Vagina (tissue), 2 donors: ENCODE measurements at regions not wholly inside any gene's neighbourhood (a gene's known extent, or its start where the extent isn't known, plus 50 kb on each side); places are given as distances from the start of the nearest gene placed in this dataset.
"Not testable (repeated sequence)": the region's sequence is repeated elsewhere in the genome, so short reads cannot be mapped to it uniquely, and the experiment has no call there.

ENCODE experiments used
- DNase-seq, 2 donors: peaks; one replicate each; pipeline ENCODE4 v3.0.0-alpha.2; 2017; ENCODE audit errors: extremely low spot score in 2 of 2
- H3K27ac ChIP-seq: fragments of 200-600 bp; sonication (generic); one replicate; pipeline ENCODE4 v1.5.1; 2019
- H3K27me3 ChIP-seq: fragments of 200-600 bp; sonication (generic); one replicate; pipeline ENCODE4 v1.5.1; 2019
- H3K36me3 ChIP-seq, 2 donors: fragments of 200-600 bp; sonication (generic); one replicate each; pipeline ENCODE4 v1.5.1; 2017 to 2019
- H3K4me1 ChIP-seq: fragments of 200-600 bp; sonication (generic); one replicate; pipeline ENCODE4 v1.5.1; 2019
- H3K4me3 ChIP-seq, 2 donors: fragments of 200-600 bp; sonication (generic); 1 replicate in 1 of 2; 2 replicates in 1 of 2; pipeline ENCODE4 v1.5.1; 2016 to 2019
- H3K9me3 ChIP-seq: fragments of 200-600 bp; sonication (generic); one replicate; pipeline ENCODE4 v1.5.1; 2019
- CTCF ChIP-seq, 3 experiments: fragments of 450-650 bp in 2 of 3; fragments of 200-600 bp in 1 of 3; sonication (generic) in 1 of 3; IDR thresholded peaks; one replicate each; pipeline ENCODE4 v1.5.1; 2017 to 2019; ENCODE audit warnings: antibody characterized with exemption in 3 of 3, mild to moderate bottlenecking in 2 of 3, moderate library complexity in 2 of 3
- POLR2A ChIP-seq, 2 donors: fragments of 450-650 bp; IDR thresholded peaks; one replicate each; pipeline ENCODE4 v1.6.1; 2017; ENCODE audit warnings: antibody characterized with exemption in 2 of 2, mild to moderate bottlenecking in 2 of 2, moderate library complexity in 2 of 2
- POLR2AphosphoS5 ChIP-seq, 2 donors: sonication (generic); formaldehyde crosslinking; IDR thresholded peaks; one replicate each; pipeline ENCODE4 v1.9.0; 2017; ENCODE audit warnings: antibody characterized with exemption in 2 of 2, mild to moderate bottlenecking in 2 of 2, low read depth in 1 of 2; ENCODE audit not compliant: insufficient read depth in 1 of 2
- intact Hi-C: fragments of 100-400 bp; cut with DNase I; formaldehyde crosslinking; loops from one replicate; pipeline ENCODE4 v1.15.1; 2023

DNA sequence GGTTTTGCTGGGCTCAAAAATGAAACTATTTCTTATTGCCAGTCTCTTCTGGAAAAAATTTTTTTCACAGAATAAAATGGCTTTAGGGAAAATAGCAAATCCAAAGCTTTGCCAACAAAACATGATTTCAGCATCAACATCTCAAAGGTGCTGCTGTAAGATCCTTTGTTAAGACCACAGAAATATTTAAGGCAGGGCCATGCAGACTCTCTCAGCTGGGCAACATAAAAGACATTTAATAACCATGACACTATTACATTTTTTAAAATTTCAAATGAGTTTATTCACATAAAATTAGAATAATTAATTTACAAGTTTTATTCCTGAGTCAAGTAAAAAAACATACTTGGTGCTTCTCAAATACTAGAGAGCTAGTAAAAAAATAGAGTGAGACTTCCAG, 527.1 kb upstream of the DPPA4 start:
- Histone ChIP-seq H3K27me3 (no peaks in the 10 kb centered on the region), H3K9me3 (no peaks in the 10 kb centered on the region), H3K4me3 (no peak overlapping the region), H3K4me1 (no peaks in the 10 kb centered on the region), H3K27ac (no peak overlapping the region), H3K36me3 (no peaks in the 10 kb centered on the region)
- TF ChIP-seq POLR2AphosphoS5 (IDR thresholded peaks at IDR 0.05; ENCODE audit: insufficient read depth in 1 of 2, low read depth in 1 of 2) (no peak), POLR2A (IDR thresholded peaks at IDR 0.05) (no peak), CTCF (IDR thresholded peaks at IDR 0.05) (no peak)
- no peak for DNase-seq
- intact Hi-C loops = no loop called here

- no peak overlapping the region for H3K27ac ChIP-seq
- no peak overlapping the region for H3K4me3 ChIP-seq
- intact Hi-C loops = no loop called here
- TF ChIP-seq CTCF (IDR thresholded peaks at IDR 0.05) (no peak), POLR2AphosphoS5 (IDR thresholded peaks at IDR 0.05; ENCODE audit: insufficient read depth in 1 of 2, low read depth in 1 of 2) (no peak)
- DNase-seq = no peak
- H3K27me3 ChIP-seq = no peaks in the 10 kb centered on the region
- no peaks in the 10 kb centered on the region for H3K4me1 ChIP-seq
- no peaks in the 10 kb centered on the region for H3K9me3 ChIP-seq
- H3K36me3 ChIP-seq = no peaks in the 10 kb centered on the region
These were observed 532.2 kb upstream of the DPPA4 start for GRCh38 chr3:109869586-109869985.

- no peaks in the 10 kb centered on the region for H3K27me3 ChIP-seq
- intact Hi-C loops = no loop called here
- DNase-seq = no peak
- no peak overlapping the region for H3K4me3 ChIP-seq
- H3K36me3 ChIP-seq = no peaks in the 10 kb centered on the region
- no peaks in the 10 kb centered on the region for H3K4me1 ChIP-seq
- no peaks in the 10 kb centered on the region for H3K9me3 ChIP-seq
- TF ChIP-seq POLR2AphosphoS5 (IDR thresholded peaks at IDR 0.05; ENCODE audit: insufficient read depth in 1 of 2, low read depth in 1 of 2) (no peak), POLR2A (IDR thresholded peaks at IDR 0.05) (no peak), CTCF (IDR thresholded peaks at IDR 0.05) (no peak)
- H3K27ac ChIP-seq = no peak overlapping the region
These were observed 537.8 kb upstream of the DPPA4 start for GRCh38 chr3:109874896-109875708.

- H3K4me1 ChIP-seq, DNase-seq, intact Hi-C loops, H3K27me3 ChIP-seq, H3K9me3 ChIP-seq, H3K36me3 ChIP-seq, H3K27ac ChIP-seq, H3K4me3 ChIP-seq: not testable (repeated sequence)
These were observed 540.3 kb upstream of the DPPA4 start for GRCh38 chr3:109877616-109878015.

- Histone ChIP-seq H3K4me3 (no peak overlapping the region), H3K9me3 (no peaks in the 10 kb centered on the region), H3K27ac (no peak overlapping the region), H3K27me3 (no peaks in the 10 kb centered on the region), H3K4me1 (no peaks in the 10 kb centered on the region), H3K36me3 (no peaks in the 10 kb centered on the region)
- intact Hi-C loops = no loop called here
- no peak for DNase-seq
- TF ChIP-seq CTCF (IDR thresholded peaks at IDR 0.05) (no peak), POLR2AphosphoS5 (IDR thresholded peaks at IDR 0.05; ENCODE audit: insufficient read depth in 1 of 2, low read depth in 1 of 2) (no peak)
These were observed 544.8 kb upstream of the DPPA4 start for GRCh38 chr3:109882144-109882543.
